BJ (cell line): ENCODE measurements at regions not wholly inside any gene's neighbourhood (a gene's known extent, or its start where the extent isn't known, plus 50 kb on each side); places are given as distances from the start of the nearest gene placed in this dataset.

Experiments used
- CTCF ChIA-PET: fragments of 350-600 bp; formaldehyde crosslinking; extraction: SDS; loops from one replicate; lab custom pipeline; 2021; ENCODE audit warnings: antibody characterized with exemption, inconsistent platforms; lab: Yijun Ruan, JAX
- POLR2A ChIA-PET: fragments of 300-600 bp; sonication (Branson Sonifier 250); formaldehyde crosslinking; extraction: SDS; loops from one replicate; lab custom pipeline; 2021; ENCODE audit warnings: antibody characterized with exemption; lab: Charles Lee
- DNase-seq: peaks from one replicate; pipeline ENCODE4 v3.0.0-alpha.2; 2011; ENCODE audit warnings: low read depth
- H3K27me3 ChIP-seq: 2 replicates; pipeline ENCODE4 v1.6.0; 2011; ENCODE audit warnings: low read length; ENCODE audit not compliant: control insufficient read depth, insufficient read depth
- H3K36me3 ChIP-seq: 2 replicates; pipeline ENCODE4 v1.5.1; 2011; ENCODE audit warnings: low read length; ENCODE audit not compliant: control insufficient read depth, insufficient read depth
- H3K4me3 ChIP-seq: 2 replicates; pipeline ENCODE4 v1.5.1; 2011; ENCODE audit warnings: low read depth, mild to moderate bottlenecking, control low read depth, low read length
- CTCF ChIP-seq: IDR thresholded peaks from 2 replicates; pipeline ENCODE4 v1.5.1; 2011; ENCODE audit warnings: low read depth, mild to moderate bottlenecking, control low read depth, inconsistent platforms, low read length, moderate library complexity; ENCODE audit not compliant: insufficient read depth

DNA sequence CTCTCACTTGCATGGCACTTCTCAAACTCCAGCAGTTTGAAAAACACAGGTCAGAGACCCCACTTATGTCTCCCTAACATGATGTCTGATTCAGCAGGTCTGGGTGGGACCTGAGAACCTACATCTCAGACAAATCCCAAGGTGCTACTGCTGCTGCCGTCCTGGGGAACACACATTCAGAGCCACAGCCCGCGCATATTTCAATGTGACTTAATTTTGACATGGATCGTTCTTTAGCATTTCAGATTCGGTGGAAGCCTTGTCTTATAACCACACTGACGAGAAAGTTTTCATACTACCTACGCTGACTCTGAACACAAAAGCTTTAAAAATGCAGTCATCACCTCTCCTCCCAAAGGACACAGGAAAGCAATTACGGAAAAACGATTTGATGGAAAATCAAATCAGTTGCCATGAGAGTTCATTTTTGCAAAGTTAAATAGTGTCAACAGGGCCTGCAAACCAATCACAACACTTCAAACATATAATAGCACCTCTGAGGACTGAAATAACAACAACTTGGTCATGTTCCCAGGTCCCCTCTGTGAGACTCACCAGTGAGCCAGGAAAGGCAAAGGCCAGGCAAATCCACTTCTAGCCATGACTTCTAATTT is 132.6 kb downstream of the SHANK2 start:
- Histone ChIP-seq H3K27me3 (no peaks in the 10 kb centered on the region), H3K36me3 (no peaks in the 10 kb centered on the region), H3K4me3 (no peak overlapping the region)
- ChIA-PET CTCF (no interaction called here), POLR2A (no interaction called here)
- DNase-seq: no peak
- no peak for TF ChIP-seq CTCF

- Histone ChIP-seq H3K27me3 (no peaks in the 10 kb centered on the region; the same call in 1 of the 2 replicates), H3K4me3 (no peak overlapping the region), H3K36me3 (no peaks in the 10 kb centered on the region)
- no peak for DNase-seq
- POLR2A ChIA-PET: no interaction called here
- TF ChIP-seq CTCF: no peak
- CTCF ChIA-PET: no interaction called here
Observed at GRCh38 chr11:71118671-71119250, 133.6 kb downstream of the SHANK2 start.

DNA sequence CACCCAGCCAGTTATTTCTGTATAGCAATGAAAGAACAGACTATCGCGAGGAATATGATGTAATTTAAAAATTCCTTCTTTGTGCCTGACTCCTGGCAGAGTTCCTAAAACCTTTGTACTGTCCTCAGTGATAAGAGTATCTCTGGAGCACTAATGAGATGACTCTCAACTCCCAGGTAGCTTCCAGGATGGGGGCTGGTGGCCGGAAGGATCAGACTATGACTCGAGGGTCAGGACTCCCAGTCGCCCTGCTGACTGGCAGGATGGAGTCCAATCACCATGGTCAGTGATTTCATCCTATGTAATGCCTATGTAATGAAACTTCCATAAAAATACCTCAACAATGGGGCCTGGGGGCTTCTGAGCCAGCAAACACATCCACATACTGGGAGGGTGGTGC is 135.1 kb downstream of the SHANK2 start:
- DNase-seq: no peak
- POLR2A ChIA-PET: no interaction called here
- no peaks in the 10 kb centered on the region for H3K36me3 ChIP-seq
- no peak overlapping the region for H3K4me3 ChIP-seq
- no peak for TF ChIP-seq CTCF
- CTCF ChIA-PET: no interaction called here
- peaks cover 2% of the 10 kb centered on the region for H3K27me3 ChIP-seq

DNA sequence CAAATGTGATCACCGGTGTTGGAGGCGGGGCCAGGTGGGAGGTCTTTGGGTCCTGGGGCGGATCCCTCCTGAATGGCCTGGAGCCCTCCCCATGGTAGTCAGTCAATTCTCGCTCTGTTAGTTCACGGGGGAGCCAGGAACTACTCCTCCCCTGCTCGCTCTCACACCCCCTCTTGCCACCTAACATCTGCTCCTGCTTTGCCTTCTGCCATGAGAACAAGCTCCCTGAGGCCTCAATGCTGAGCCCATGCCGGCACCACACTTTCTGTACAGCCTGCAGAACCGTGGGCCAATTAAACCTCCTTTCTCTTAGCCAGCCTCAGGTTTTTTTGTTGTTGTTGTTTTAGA is 135.7 kb downstream of the SHANK2 start:
- peaks cover 2% of the 10 kb centered on the region for H3K27me3 ChIP-seq
- no peak for DNase-seq
- ChIA-PET POLR2A (no interaction called here), CTCF (interaction anchor here (0.8 kb wide), 1 partner anchor 255 kb away, joined by 3 read pairs; no protein-coding TSS in a partner anchor)
- H3K36me3 ChIP-seq: no peaks in the 10 kb centered on the region
- no peak for TF ChIP-seq CTCF
- H3K4me3 ChIP-seq: no peak overlapping the region

- DNase-seq: no peak
- H3K36me3 ChIP-seq: no peaks in the 10 kb centered on the region
- no peak for TF ChIP-seq CTCF
- peaks cover 2% of the 10 kb centered on the region for H3K27me3 ChIP-seq
- H3K4me3 ChIP-seq: no peak overlapping the region
- ChIA-PET POLR2A (no interaction called here), CTCF (interaction anchor here (0.8 to 1.6 kb wide), 2 partner anchors 9 to 256 kb away, joined by 3 to 5 read pairs; no protein-coding TSS in a partner anchor)
Observed at GRCh38 chr11:71115770-71116692, 136.3 kb downstream of the SHANK2 start.
